GM23338 (cell line): ENCODE measurements at regions not wholly inside any gene's neighbourhood (a gene's known extent, or its start where the extent isn't known, plus 50 kb on each side); places are given as distances from the start of the nearest gene placed in this dataset.
A peak's percentile ranks its signal among the peaks of the same experiment; 100 is the strongest.

Source experiments
- ATAC-seq: fragments of 200-7000 bp; cut with Tn5 transposase; 3 replicates; pipeline ENCODE4 v1.9.1; 2020
- DNase-seq: peaks from one replicate; pipeline ENCODE4 v3.0.0-alpha.2; 2015; ENCODE audit warnings: low spot score
- H2AFZ ChIP-seq: fragments of 200-600 bp; sonication (generic); 2 replicates; pipeline ENCODE4 v1.8.0; 2016; ENCODE audit warnings: antibody characterized with exemption, mild to moderate bottlenecking, moderate library complexity
- H3F3A ChIP-seq: fragments of 200-600 bp; sonication (generic); replicated peaks from 2 replicates; pipeline ENCODE4 v1.8.0; 2017; ENCODE audit warnings: antibody characterized with exemption, mixed run types, low read depth
- H3K27ac ChIP-seq: fragments of 200-600 bp; sonication (generic); 2 replicates; pipeline ENCODE4 v1.6.1; 2016; ENCODE audit warnings: low read depth
- H3K27me3 ChIP-seq: fragments of 200-600 bp; sonication (generic); 2 replicates; pipeline ENCODE4 v1.8.0; 2016; ENCODE audit warnings: mild to moderate bottlenecking, mixed run types, moderate library complexity; ENCODE audit not compliant: insufficient read depth
- H3K36me3 ChIP-seq: fragments of 200-600 bp; sonication (generic); 2 replicates; pipeline ENCODE4 v1.8.0; 2016; ENCODE audit warnings: mild to moderate bottlenecking; ENCODE audit not compliant: insufficient read depth
- H3K4me1 ChIP-seq: fragments of 200-600 bp; sonication (generic); 2 replicates; pipeline ENCODE4 v1.8.0; 2016; ENCODE audit warnings: mild to moderate bottlenecking, moderate library complexity; ENCODE audit not compliant: insufficient read depth
- H3K4me2 ChIP-seq: fragments of 200-600 bp; sonication (generic); 2 replicates; pipeline ENCODE4 v1.7.1; 2017; ENCODE audit warnings: mixed run types
- H3K4me3 ChIP-seq: fragments of 200-600 bp; sonication (generic); 2 replicates; pipeline ENCODE4 v1.6.1; 2016; ENCODE audit warnings: mixed run types
- H3K79me2 ChIP-seq: fragments of 200-600 bp; sonication (generic); replicated peaks from 2 replicates; pipeline ENCODE4 v1.8.0; 2017; ENCODE audit warnings: mild to moderate bottlenecking; ENCODE audit not compliant: insufficient read depth
- H3K9me2 ChIP-seq: fragments of 200-600 bp; sonication (generic); 2 replicates; pipeline ENCODE4 v1.8.0; 2017; ENCODE audit not compliant: insufficient read depth
- H4K20me1 ChIP-seq: fragments of 200-600 bp; sonication (generic); replicated peaks from 2 replicates; pipeline ENCODE4 v1.8.0; 2017; ENCODE audit warnings: mild to moderate bottlenecking; ENCODE audit not compliant: insufficient read depth
- H3K27ac Mint-ChIP-seq: 2 replicates; pipeline ENCODE4 v1.8.0; 2020; ENCODE audit warnings: inconsistent platforms, mild to moderate bottlenecking, moderate library complexity, mixed read lengths
- H3K27me3 Mint-ChIP-seq: 3 replicates; pipeline ENCODE4 v1.8.0; 2022; ENCODE audit warnings: low read depth, mild to moderate bottlenecking, moderate library complexity, mixed read lengths, inconsistent platforms; ENCODE audit not compliant: insufficient read depth, poor library complexity
- H3K36me3 Mint-ChIP-seq: 3 replicates; pipeline ENCODE4 v1.8.0; 2021; ENCODE audit warnings: low read depth, mild to moderate bottlenecking, inconsistent platforms, moderate library complexity, mixed read lengths
- H3K4me1 Mint-ChIP-seq: 3 replicates; pipeline ENCODE4 v1.8.0; 2020; ENCODE audit warnings: mild to moderate bottlenecking, inconsistent platforms, mixed read lengths
- H3K4me3 Mint-ChIP-seq: 3 replicates; pipeline ENCODE4 v1.8.0; 2021; ENCODE audit warnings: moderate library complexity, mild to moderate bottlenecking, inconsistent platforms, mixed read lengths
- H3K9me3 Mint-ChIP-seq: 3 replicates; pipeline ENCODE4 v1.8.0; 2020; ENCODE audit warnings: moderate library complexity, mild to moderate bottlenecking, inconsistent platforms, mixed read lengths
- CREB1 ChIP-seq: fragments of 250-450 bp; sonication (Bioruptor Pico); IDR thresholded peaks from 2 replicates; pipeline ENCODE4 v1.5.0; 2020; ENCODE audit warnings: low read depth, mild to moderate bottlenecking, moderate library complexity
- EZH2 ChIP-seq: fragments of 200-600 bp; sonication (generic); IDR thresholded peaks from one replicate; pipeline ENCODE4 v1.8.0; 2017; ENCODE audit warnings: antibody characterized with exemption, mild to moderate bottlenecking, low read depth; ENCODE audit not compliant: unreplicated experiment
- EZH2phosphoT487 ChIP-seq: fragments of 200-600 bp; sonication (generic); IDR thresholded peaks from one replicate; pipeline ENCODE4 v1.8.1; 2018; ENCODE audit warnings: antibody characterized with exemption; ENCODE audit not compliant: unreplicated experiment
- JUNB ChIP-seq: IDR thresholded peaks from one replicate; pipeline ENCODE4 v1.6.1; 2016; ENCODE audit warnings: antibody characterized with exemption; ENCODE audit not compliant: unreplicated experiment
- NANOG ChIP-seq: IDR thresholded peaks from 2 replicates; pipeline ENCODE4 v1.6.1; 2016; ENCODE audit warnings: antibody characterized with exemption, borderline replicate concordance
- POLR2AphosphoS5 ChIP-seq: IDR thresholded peaks from 2 replicates; pipeline ENCODE4 v1.6.1; 2016; ENCODE audit warnings: antibody characterized with exemption, low read depth
- STAT1 ChIP-seq: IDR thresholded peaks from one replicate; pipeline ENCODE4 v1.6.1; 2016; ENCODE audit warnings: antibody characterized with exemption; ENCODE audit not compliant: unreplicated experiment
- ZNF114 ChIP-seq: fragments of 250-450 bp; sonication (Bioruptor Pico); IDR thresholded peaks from 2 replicates; pipeline ENCODE4 v1.5.0; 2020; ENCODE audit warnings: mild to moderate bottlenecking, moderate library complexity
- ZNF331 ChIP-seq: fragments of 250-450 bp; sonication (Bioruptor Pico); IDR thresholded peaks from 2 replicates; pipeline ENCODE4 v1.5.0; 2020; ENCODE audit warnings: low read depth, mild to moderate bottlenecking, moderate library complexity
- ZNF462 ChIP-seq: fragments of 250-450 bp; sonication (Bioruptor Pico); IDR thresholded peaks from 2 replicates; pipeline ENCODE4 v1.5.0; 2020; ENCODE audit warnings: mild to moderate bottlenecking, moderate library complexity
- TF ChIP-seq, protein P1 (sequence below): IDR thresholded peaks from 2 replicates; pipeline ENCODE4 v1.6.1; 2016; ENCODE audit warnings: antibody characterized with exemption
- TF ChIP-seq, protein P2 (sequence below), 2 experiments: fragments of 200-600 bp in 1 of 2; sonication (generic) in 1 of 2; conservative IDR thresholded peaks; 2 replicates each; pipeline versions ENCODE4 v1.5.1 to v1.6.1; 2016 to 2017; ENCODE audit warnings: antibody characterized with exemption in 2 of 2, low read depth in 2 of 2, mild to moderate bottlenecking in 2 of 2, moderate library complexity in 1 of 2

DNA sequence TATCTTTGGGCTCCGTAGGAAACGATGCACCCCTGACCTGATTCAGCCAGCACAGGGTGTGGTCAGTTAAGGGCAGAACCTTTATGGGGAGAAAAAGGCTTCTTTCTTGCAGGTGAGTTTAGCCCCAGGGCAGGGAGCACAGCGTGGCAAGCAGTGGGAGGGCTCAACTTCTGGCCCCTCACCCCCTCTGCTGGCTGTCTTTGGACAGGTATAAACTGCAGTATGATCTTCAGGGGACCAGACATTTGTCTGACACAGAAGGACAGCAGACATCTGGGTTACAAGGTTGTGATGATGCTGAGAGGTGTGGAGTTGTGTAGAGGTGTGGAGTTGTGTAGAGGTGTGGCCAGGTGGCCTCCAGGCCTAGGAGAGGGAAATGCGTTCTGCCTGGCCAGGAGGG is 324.0 kb upstream of the PLET1 start:
- H3K36me3 ChIP-seq, result no peaks in the 10 kb centered on the region
- H3K27me3 ChIP-seq, result no peaks in the 10 kb centered on the region
- no peaks in the 10 kb centered on the region for H4K20me1 ChIP-seq
- no peak overlapping the region for H3K4me3 ChIP-seq
- Mint-ChIP-seq H3K4me3 (no peak overlapping the region), H3K27me3 (no peaks in the 10 kb centered on the region), H3K36me3 (no peaks in the 10 kb centered on the region), H3K9me3 (no peaks in the 10 kb centered on the region), H3K4me1 (peaks cover 13% of the 10 kb centered on the region), H3K27ac (no peak overlapping the region)
- no peak overlapping the region for H3K27ac ChIP-seq
- TF ChIP-seq ZNF331 (CRISPR knock-in tag) (no peak), CREB1 (CRISPR knock-in tag) (no peak), ZNF114 (no peak), EZH2 (no peak), EZH2phosphoT487 (no peak), JUNB (no peak)
- TF ChIP-seq, protein P1, sequence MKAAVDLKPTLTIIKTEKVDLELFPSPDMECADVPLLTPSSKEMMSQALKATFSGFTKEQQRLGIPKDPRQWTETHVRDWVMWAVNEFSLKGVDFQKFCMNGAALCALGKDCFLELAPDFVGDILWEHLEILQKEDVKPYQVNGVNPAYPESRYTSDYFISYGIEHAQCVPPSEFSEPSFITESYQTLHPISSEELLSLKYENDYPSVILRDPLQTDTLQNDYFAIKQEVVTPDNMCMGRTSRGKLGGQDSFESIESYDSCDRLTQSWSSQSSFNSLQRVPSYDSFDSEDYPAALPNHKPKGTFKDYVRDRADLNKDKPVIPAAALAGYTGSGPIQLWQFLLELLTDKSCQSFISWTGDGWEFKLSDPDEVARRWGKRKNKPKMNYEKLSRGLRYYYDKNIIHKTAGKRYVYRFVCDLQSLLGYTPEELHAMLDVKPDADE, result no peak
- TF ChIP-seq, protein P2, sequence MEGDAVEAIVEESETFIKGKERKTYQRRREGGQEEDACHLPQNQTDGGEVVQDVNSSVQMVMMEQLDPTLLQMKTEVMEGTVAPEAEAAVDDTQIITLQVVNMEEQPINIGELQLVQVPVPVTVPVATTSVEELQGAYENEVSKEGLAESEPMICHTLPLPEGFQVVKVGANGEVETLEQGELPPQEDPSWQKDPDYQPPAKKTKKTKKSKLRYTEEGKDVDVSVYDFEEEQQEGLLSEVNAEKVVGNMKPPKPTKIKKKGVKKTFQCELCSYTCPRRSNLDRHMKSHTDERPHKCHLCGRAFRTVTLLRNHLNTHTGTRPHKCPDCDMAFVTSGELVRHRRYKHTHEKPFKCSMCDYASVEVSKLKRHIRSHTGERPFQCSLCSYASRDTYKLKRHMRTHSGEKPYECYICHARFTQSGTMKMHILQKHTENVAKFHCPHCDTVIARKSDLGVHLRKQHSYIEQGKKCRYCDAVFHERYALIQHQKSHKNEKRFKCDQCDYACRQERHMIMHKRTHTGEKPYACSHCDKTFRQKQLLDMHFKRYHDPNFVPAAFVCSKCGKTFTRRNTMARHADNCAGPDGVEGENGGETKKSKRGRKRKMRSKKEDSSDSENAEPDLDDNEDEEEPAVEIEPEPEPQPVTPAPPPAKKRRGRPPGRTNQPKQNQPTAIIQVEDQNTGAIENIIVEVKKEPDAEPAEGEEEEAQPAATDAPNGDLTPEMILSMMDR (conservative IDR thresholded peaks at IDR 0.05; ENCODE audit: low read depth in 2 of 2), result peak; percentile 56 to 77
- no peak overlapping the region for H2AFZ ChIP-seq
- H3K9me2 ChIP-seq, result no peaks in the 10 kb centered on the region
- ATAC-seq, result peak; percentile 82
- H3F3A ChIP-seq, result no peaks in the 10 kb centered on the region
- H3K79me2 ChIP-seq, result no peaks in the 10 kb centered on the region
- DNase-seq, result peak; percentile 71
- no peaks in the 10 kb centered on the region for H3K4me1 ChIP-seq
- no peak overlapping the region for H3K4me2 ChIP-seq

DNA sequence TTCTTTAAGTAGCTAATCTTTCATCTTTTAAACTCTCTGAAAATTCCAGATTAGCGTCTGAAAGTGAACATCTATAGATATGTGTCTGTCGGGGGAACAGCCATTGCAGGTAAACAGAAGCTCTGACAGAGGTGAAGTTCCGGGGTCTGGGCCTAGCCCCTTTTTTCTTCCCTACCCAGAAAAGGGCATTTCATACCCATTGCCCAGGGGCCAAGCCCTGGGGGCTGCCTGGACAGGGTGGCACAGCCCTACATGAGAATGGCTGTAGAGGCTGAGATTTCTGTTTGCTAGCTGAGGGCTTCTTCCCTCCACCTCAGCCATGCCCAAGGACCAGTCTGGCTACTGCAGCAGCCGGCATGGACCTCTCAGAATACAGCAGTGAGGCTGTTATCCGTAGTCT is 327.0 kb upstream of the PLET1 start:
- Histone ChIP-seq H4K20me1 (no peaks in the 10 kb centered on the region), H3F3A (no peaks in the 10 kb centered on the region), H3K4me1 (no peaks in the 10 kb centered on the region; the same call in 1 of the 2 replicates), H3K79me2 (no peaks in the 10 kb centered on the region), H2AFZ (no peak overlapping the region), H3K27me3 (no peaks in the 10 kb centered on the region), H3K36me3 (no peaks in the 10 kb centered on the region), H3K4me2 (no peak overlapping the region), H3K4me3 (no peak overlapping the region), H3K9me2 (no peaks in the 10 kb centered on the region), H3K27ac (no peak overlapping the region)
- TF ChIP-seq ZNF331 (CRISPR knock-in tag) (no peak), POLR2AphosphoS5 (no peak), NANOG (no peak), STAT1 (no peak), EZH2 (no peak), ZNF462 (CRISPR knock-in tag) (no peak)
- no peak overlapping the region for H3K27ac Mint-ChIP-seq
- H3K27me3 Mint-ChIP-seq, result no peaks in the 10 kb centered on the region
- DNase-seq, result no peak
- H3K4me1 Mint-ChIP-seq, result peaks cover 26% of the 10 kb centered on the region
- H3K9me3 Mint-ChIP-seq, result no peaks in the 10 kb centered on the region
- H3K36me3 Mint-ChIP-seq, result no peaks in the 10 kb centered on the region
- no peak for ATAC-seq
- no peak overlapping the region for H3K4me3 Mint-ChIP-seq
